Ramos (cell line): ENCODE measurements at regions not wholly inside any gene's neighbourhood (a gene's known extent, or its start where the extent isn't known, plus 50 kb on each side); places are given as distances from the start of the nearest gene placed in this dataset.
"Not testable (repeated sequence)": the region's sequence is repeated elsewhere in the genome, so short reads cannot be mapped to it uniquely, and the experiment has no call there.

Experiments used
- in situ Hi-C: fragments of 300-500 bp; cut with MboI; formaldehyde crosslinking; loops from one replicate; pipeline ENCODE4 v1.14.3; 2022; ENCODE audit warnings: low sequenced_read_pairs; ENCODE audit not compliant: unreplicated experiment

DNA sequence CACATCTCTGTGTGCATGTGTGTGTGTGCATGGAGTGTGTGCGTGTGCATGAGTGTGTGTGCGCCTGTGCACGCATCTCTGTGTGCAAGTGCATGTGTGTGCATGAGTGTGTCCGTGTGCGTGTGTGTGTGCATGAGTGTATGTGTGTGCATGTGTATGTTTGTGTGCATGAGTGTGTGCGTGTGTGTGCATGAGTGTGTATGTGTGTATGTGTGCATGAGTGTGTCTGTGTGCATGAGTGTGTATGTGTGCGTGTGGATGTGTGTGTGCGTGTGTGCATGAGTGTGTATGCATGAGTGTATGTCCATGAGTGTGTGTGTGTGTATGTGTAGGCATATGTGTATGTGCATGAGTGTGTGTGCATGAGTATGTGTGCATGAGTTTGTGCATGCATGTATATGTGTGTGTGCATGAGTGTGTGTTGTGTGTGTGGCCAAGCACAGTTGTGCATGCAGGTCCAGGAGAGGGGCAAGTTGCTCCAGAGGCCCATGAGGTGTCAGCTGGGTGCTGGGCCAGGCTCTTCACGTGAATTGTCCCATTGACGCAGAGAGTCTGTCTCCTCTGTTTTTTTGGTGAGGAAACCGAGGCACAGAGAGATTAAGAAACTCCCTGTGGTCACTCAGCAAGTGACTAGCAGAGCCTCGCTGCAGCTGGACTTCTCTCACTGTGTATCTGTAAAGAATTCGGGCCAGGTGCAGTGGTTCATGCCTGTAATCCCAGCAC lies 75.5 kb downstream of the ASB1 start:
- in situ Hi-C loops = no loop called here

GRCh38 chr2:238502956-238503791 lies 76.4 kb downstream of the ASB1 start:
- in situ Hi-C loops = no loop called here

GRCh38 chr2:238504181-238504931 lies 77.6 kb downstream of the ASB1 start:
- in situ Hi-C loops = no loop called here

DNA sequence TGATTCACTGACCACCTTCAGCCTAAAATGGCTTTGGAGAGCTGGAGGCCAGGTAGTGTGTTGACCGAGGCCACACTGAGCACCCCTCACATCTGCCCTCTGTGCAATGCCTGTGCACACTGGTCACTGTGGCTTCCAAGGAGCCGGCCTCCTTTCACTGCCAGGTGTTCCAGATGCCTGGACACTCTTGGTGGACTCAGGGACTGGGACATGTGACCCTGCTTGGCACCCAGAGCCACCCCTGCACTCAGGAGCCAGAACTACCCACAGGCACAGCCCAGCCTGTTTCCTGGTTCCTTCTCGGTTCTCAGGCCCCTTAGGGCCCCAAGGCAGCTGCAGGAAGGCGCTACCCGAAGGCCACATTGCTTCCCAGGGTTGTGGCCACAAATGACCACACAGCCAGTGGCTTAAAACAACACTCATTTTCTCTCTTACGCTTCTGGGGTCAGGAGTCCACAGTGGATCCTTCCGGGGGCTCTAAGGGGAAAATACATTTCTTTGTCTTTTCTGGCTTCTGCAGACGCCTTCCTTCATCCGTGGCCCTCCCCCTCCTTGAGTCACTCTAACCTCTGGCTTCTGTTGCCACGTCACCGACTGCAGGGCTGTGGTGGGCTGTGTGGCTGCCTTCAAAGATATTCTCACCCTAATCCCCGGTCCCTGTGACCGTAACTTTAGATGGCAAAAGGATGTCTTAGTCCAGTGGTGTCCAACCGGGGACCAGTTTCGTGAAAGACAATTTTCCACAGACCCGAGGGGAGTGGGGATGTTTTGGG lies 78.6 kb downstream of the ASB1 start:
- in situ Hi-C loops = no loop called here

DNA sequence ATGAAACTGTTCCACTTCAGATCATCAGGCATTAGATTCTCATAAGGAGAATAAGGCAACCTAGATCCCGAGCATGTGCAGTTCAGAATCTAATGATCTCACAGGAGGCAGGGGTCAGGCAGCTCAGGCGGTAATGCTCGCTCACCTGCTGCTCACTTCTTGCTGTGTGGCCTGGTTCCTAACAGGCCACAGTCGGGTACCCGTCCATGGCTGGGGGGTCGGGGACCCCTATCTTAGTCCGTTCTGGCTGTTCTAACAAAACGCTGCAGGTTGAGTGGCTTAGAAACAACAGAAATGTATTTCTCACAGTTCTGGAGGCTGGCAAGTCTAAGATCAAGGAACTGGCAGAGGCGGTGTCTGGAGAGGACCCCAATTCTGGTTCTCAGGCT lies 79.2 kb downstream of the ASB1 start:
- in situ Hi-C loops = no loop called here

DNA sequence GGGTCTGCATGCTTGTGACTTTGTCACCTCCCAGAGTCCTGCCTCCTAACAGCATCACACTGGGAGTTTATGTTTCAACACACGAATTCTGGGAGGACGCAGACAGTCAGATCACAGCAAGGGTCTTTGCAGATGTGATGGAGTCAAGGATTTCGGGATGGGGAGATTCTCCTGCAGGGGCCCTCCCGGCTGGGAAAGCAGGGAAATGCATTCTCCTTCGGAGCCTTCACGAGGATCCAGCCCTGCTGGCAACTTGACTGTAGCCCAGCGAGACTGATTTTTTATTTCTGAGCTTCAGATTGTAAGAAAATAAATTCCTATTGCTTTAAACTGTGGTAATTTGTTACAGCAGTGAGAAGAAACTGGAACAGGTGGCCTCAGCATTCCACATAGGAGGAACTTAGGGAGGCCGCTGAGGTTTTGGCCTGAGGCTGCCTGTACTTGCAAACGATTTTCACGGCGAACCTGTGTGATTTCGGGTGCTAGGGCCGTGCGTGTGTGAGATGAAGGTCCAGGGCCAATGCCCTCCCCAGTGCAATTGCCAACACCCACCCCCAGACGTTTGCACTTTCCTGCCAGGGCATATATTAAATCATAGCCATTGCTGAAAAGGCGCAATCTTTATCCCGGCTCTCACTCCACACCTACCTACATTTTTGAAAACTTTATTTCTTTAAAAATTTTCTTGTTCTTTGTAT lies 79.8 kb downstream of the ASB1 start:
- in situ Hi-C loops = no loop called here

DNA sequence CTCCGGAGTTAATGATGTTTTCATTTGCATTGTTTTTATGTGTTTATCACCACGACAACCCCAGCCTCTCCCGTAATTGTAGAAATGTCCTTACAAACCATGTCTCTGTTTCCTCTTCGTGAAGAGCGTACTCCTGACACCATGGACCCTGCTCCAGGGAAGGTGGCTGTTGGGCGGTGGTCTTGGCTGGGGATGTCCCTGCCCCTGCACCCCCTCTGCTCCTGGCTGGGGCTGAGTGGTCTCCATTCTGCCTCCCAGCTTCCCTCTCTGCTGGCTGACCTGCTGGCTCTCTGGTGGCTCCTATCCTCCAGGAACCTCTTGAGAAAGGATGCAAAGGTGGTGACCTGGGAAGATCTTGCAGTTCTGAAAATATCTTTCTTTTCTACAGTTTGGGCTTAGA lies 81.1 kb downstream of the ASB1 start:
- in situ Hi-C loops = no loop called here

GRCh38 chr2:238509151-238509835 lies 82.6 kb downstream of the ASB1 start:
- in situ Hi-C loops = no loop called here

- in situ Hi-C loops = no loop called here
Measured at GRCh38 chr2:238509903-238510302, 83.2 kb downstream of the ASB1 start.

DNA sequence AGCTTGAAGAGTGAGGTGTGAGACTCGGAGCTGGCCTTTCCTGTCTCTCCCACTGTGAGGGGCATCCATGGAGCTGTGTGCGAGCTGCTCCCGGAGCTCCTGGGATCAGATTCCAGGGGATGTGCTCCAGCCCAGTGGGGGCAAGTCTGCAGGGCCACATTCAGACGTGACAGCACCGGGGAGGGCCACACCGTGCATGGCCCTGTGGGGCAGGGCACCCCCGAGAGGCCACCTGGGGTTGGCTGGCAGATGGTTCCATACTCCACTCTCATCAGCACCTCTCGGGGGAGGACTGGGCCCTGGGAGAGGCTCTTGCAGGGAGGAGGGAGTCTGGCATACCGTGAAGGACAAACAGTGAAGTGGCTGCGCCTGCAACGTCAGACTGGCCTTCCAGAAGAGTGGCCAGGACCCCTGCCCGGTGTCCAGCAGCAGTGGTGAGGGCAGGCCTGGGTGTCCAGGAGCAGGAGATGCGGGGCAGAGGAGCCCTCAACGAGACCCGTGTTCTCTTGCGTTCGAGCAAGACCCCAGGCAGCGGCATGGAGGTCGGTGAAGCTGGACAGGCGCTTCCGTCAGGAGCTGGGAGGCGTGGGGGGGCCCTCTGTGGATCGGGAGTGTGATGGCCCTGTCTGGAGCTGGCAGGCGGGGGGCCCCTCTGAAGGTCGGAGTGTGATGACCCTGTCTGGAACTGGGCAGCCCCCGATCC lies 84.3 kb downstream of the ASB1 start:
- in situ Hi-C loops = no loop called here

- in situ Hi-C loops = no loop called here
Measured at GRCh38 chr2:238511614-238511950, 84.9 kb downstream of the ASB1 start.

GRCh38 chr2:238512247-238512867 lies 85.6 kb downstream of the ASB1 start:
- in situ Hi-C loops = no loop called here

- in situ Hi-C loops = no loop called here
Measured at GRCh38 chr2:238513346-238513745, 86.6 kb downstream of the ASB1 start.

- in situ Hi-C loops = not testable (repeated sequence)
Measured at GRCh38 chr2:238514024-238514423, 87.3 kb downstream of the ASB1 start.

DNA sequence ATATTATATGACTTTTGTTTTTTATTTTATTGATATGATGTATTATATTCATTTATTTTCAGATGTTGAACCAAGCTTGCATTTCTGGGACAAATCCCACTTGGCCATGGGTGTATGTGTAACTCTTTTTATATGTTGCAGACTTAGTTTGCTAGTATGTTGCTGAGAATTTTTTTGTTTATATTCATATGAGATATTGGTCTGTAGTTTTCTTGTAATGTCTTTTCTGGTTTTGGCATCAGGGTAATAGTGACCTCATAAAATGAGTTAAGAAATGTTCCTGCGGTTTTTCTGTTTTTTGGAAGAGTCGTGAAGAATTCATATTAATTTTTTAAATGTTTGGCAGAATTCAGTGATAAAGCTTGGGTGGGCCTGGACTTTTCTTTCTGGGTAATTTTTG lies 88.7 kb downstream of the ASB1 start:
- in situ Hi-C loops = no loop called here

- in situ Hi-C loops = no loop called here
Measured at GRCh38 chr2:238517209-238517608, 90.5 kb downstream of the ASB1 start.

GRCh38 chr2:238518172-238518820 lies 91.6 kb downstream of the ASB1 start:
- in situ Hi-C loops = no loop called here

DNA sequence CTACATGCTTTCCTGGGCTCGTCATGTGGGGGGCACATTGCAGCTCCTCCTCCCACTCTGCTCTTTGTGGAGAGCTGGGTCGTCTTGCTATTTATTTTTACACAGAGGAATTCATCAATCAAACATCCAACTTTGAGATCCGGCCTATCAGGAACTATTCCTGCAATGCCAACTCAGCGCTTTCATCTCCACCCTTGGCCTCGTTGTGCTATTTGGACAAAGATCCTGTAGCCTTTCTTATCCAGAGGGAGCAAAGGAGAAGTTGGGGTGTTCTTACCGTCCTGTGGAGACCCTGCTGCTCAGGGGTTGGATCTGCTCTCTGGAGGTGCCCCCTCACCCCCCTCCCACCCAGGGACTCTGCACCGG lies 92.1 kb downstream of the ASB1 start:
- in situ Hi-C loops = no loop called here
